GM12892 (cell line): ENCODE measurements at regions not wholly inside any gene's neighbourhood (a gene's known extent, or its start where the extent isn't known, plus 50 kb on each side); places are given as distances from the start of the nearest gene placed in this dataset.

Experiments
- POLR2A ChIP-seq: IDR thresholded peaks from 2 replicates; pipeline ENCODE4 v1.6.1; 2011; ENCODE audit warnings: low read depth, low read length, control low read depth
- POLR2AphosphoS5 ChIP-seq: IDR thresholded peaks from 2 replicates; pipeline ENCODE4 v1.6.1; 2011; ENCODE audit warnings: low read depth, low read length, control low read depth
- TAF1 ChIP-seq: IDR thresholded peaks from 2 replicates; pipeline ENCODE4 v1.6.1; 2011; ENCODE audit warnings: low read depth, mild to moderate bottlenecking, control low read depth, low read length, borderline replicate concordance

GRCh38 chr9:115864581-115864980 is 289.0 kb upstream of the PAPPA start:
- TF ChIP-seq POLR2A: no peak
- TF ChIP-seq POLR2AphosphoS5: no peak
- no peak for TF ChIP-seq TAF1
